BJ (cell line): ENCODE measurements at regions not wholly inside any gene's neighbourhood (a gene's known extent, or its start where the extent isn't known, plus 50 kb on each side); places are given as distances from the start of the nearest gene placed in this dataset.

Source experiments
- CTCF ChIA-PET: fragments of 350-600 bp; formaldehyde crosslinking; extraction: SDS; loops from one replicate; lab custom pipeline; 2021; ENCODE audit warnings: antibody characterized with exemption, inconsistent platforms; lab: Yijun Ruan, JAX
- POLR2A ChIA-PET: fragments of 300-600 bp; sonication (Branson Sonifier 250); formaldehyde crosslinking; extraction: SDS; loops from one replicate; lab custom pipeline; 2021; ENCODE audit warnings: antibody characterized with exemption; lab: Charles Lee
- DNase-seq: peaks from one replicate; pipeline ENCODE4 v3.0.0-alpha.2; 2011; ENCODE audit warnings: low read depth
- H3K27me3 ChIP-seq: 2 replicates; pipeline ENCODE4 v1.6.0; 2011; ENCODE audit warnings: low read length; ENCODE audit not compliant: control insufficient read depth, insufficient read depth
- H3K36me3 ChIP-seq: 2 replicates; pipeline ENCODE4 v1.5.1; 2011; ENCODE audit warnings: low read length; ENCODE audit not compliant: control insufficient read depth, insufficient read depth
- H3K4me3 ChIP-seq: 2 replicates; pipeline ENCODE4 v1.5.1; 2011; ENCODE audit warnings: low read depth, mild to moderate bottlenecking, control low read depth, low read length
- CTCF ChIP-seq: IDR thresholded peaks from 2 replicates; pipeline ENCODE4 v1.5.1; 2011; ENCODE audit warnings: low read depth, mild to moderate bottlenecking, control low read depth, inconsistent platforms, low read length, moderate library complexity; ENCODE audit not compliant: insufficient read depth

GRCh38 chr9:84481231-84481630 lies 140.7 kb upstream of the SLC28A3 start:
- Histone ChIP-seq H3K4me3 (no peak overlapping the region), H3K36me3 (no peaks in the 10 kb centered on the region), H3K27me3 (no peaks in the 10 kb centered on the region)
- no peak for DNase-seq
- no peak for TF ChIP-seq CTCF
- POLR2A ChIA-PET, result no interaction called here
- CTCF ChIA-PET, result no interaction called here

GRCh38 chr9:84481636-84482218 lies 141.2 kb upstream of the SLC28A3 start:
- no peak for TF ChIP-seq CTCF
- H3K27me3 ChIP-seq, result no peaks in the 10 kb centered on the region
- no peak for DNase-seq
- ChIA-PET CTCF (no interaction called here), POLR2A (no interaction called here)
- no peak overlapping the region for H3K4me3 ChIP-seq
- H3K36me3 ChIP-seq, result no peaks in the 10 kb centered on the region

DNA sequence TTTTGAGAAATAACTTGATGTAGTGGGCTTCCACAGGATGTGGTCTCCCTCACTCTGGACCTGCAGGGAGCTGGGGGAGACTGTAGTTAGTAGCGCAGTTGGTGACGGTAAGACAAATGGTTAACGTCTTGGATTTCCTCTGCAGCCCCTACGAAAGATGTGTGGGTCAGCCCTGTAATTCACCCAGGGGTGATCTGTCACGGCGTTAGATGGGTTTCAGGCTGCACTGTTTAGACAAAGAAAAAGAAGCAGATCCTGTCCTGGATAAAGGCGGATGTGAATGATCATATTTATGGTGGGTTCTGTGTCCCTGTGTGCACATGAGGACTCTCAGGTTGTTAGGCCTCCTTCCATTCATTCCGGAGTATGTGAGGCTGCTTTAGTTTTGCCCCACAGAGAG lies 142.0 kb upstream of the SLC28A3 start:
- TF ChIP-seq CTCF, result no peak
- H3K4me3 ChIP-seq, result no peak overlapping the region
- DNase-seq, result no peak
- POLR2A ChIA-PET, result no interaction called here
- no peaks in the 10 kb centered on the region for H3K27me3 ChIP-seq
- no peaks in the 10 kb centered on the region for H3K36me3 ChIP-seq
- CTCF ChIA-PET, result no interaction called here

DNA sequence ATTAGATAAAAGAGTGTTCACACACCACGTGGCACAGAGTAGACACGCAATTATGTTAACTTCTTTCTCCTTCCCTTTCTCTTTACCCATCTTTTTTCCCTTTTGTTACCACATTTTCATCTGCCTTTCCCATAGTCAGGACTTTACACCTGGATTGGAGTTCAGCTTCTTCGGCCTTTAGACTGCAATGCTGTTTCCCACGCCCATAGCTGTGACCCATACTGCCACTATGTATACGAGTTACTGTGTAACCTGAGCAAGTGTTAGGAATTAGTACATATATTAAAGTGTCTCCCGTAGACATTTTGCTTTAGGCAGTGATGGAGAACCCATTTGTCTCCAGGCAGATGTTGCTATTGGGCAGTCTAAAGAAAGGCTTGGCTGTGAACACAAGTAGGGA lies 143.6 kb upstream of the SLC28A3 start:
- POLR2A ChIA-PET, result no interaction called here
- no peaks in the 10 kb centered on the region for H3K27me3 ChIP-seq
- no peak for DNase-seq
- TF ChIP-seq CTCF, result no peak
- H3K36me3 ChIP-seq, result no peaks in the 10 kb centered on the region
- H3K4me3 ChIP-seq, result no peak overlapping the region
- CTCF ChIA-PET, result no interaction called here

GRCh38 chr9:84485539-84485938 lies 145.0 kb upstream of the SLC28A3 start:
- DNase-seq, result no peak
- H3K4me3 ChIP-seq, result no peak overlapping the region
- CTCF ChIA-PET, result no interaction called here
- POLR2A ChIA-PET, result no interaction called here
- TF ChIP-seq CTCF, result no peak
- H3K27me3 ChIP-seq, result no peaks in the 10 kb centered on the region
- H3K36me3 ChIP-seq, result no peaks in the 10 kb centered on the region
